ENCODE measurements at regions not wholly inside any gene's neighbourhood (a gene's known extent, or its start where the extent isn't known, plus 50 kb on each side); places are given as distances from the start of the nearest gene placed in this dataset.

GRCh38 chr10:75347186-75347585 is 54.4 kb downstream of the ZNF503 start:
- DNase-seq (ENCODE audit: low spot score) = no peak

GRCh38 chr10:75345738-75346137 is 55.8 kb downstream of the ZNF503 start:
- no peak for DNase-seq (ENCODE audit: low spot score)

- DNase-seq (ENCODE audit: low spot score) = no peak
Observed at GRCh38 chr10:75344170-75344569, 57.4 kb downstream of the ZNF503 start.

GRCh38 chr10:75342397-75342796 is 59.2 kb downstream of the ZNF503 start:
- no peak for DNase-seq (ENCODE audit: low spot score)

GRCh38 chr10:75335983-75336382 is 65.6 kb downstream of the ZNF503 start:
- DNase-seq (ENCODE audit: low spot score) = no peak

GRCh38 chr10:75335191-75335590 is 66.4 kb downstream of the ZNF503 start:
- DNase-seq (ENCODE audit: low spot score) = no peak

GRCh38 chr10:75334720-75335119 is 66.8 kb downstream of the ZNF503 start:
- no peak for DNase-seq (ENCODE audit: low spot score)

GRCh38 chr10:75332081-75332480 is 69.5 kb downstream of the ZNF503 start:
- no peak for DNase-seq (ENCODE audit: low spot score)

GRCh38 chr10:75331081-75331480 is 70.5 kb downstream of the ZNF503 start:
- no peak for DNase-seq (ENCODE audit: low spot score)

- no peak for DNase-seq (ENCODE audit: low spot score)
Observed at GRCh38 chr10:75329190-75329745, 72.3 kb downstream of the ZNF503 start.

GRCh38 chr10:75326306-75326705 is 75.3 kb downstream of the ZNF503 start:
- no peak for DNase-seq (ENCODE audit: low spot score)

- DNase-seq (ENCODE audit: low spot score) = no peak
Observed at GRCh38 chr10:75319274-75319673, 82.3 kb downstream of the ZNF503 start.

GRCh38 chr10:75314570-75314969 is 78.8 kb upstream of the COMTD1 start:
- DNase-seq (ENCODE audit: low spot score) = no peak

- DNase-seq (ENCODE audit: low spot score) = no peak
Observed at GRCh38 chr10:75312440-75312839, 76.7 kb upstream of the COMTD1 start.

GRCh38 chr10:75305675-75306074 is 69.9 kb upstream of the COMTD1 start:
- DNase-seq (ENCODE audit: low spot score) = no peak

- DNase-seq (ENCODE audit: low spot score) = no peak
Observed at GRCh38 chr10:75304741-75305390, 69.1 kb upstream of the COMTD1 start.

GRCh38 chr10:75304313-75304712 is 68.6 kb upstream of the COMTD1 start:
- no peak for DNase-seq (ENCODE audit: low spot score)

- DNase-seq (ENCODE audit: low spot score) = no peak
Observed at GRCh38 chr10:75303045-75303777, 67.5 kb upstream of the COMTD1 start.

GRCh38 chr10:75302029-75302428 is 66.3 kb upstream of the COMTD1 start:
- DNase-seq (ENCODE audit: low spot score) = no peak

GRCh38 chr10:75297021-75297599 is 61.4 kb upstream of the COMTD1 start:
- DNase-seq (ENCODE audit: low spot score) = no peak

- DNase-seq (ENCODE audit: low spot score) = no peak
Observed at GRCh38 chr10:75295868-75296441, 60.2 kb upstream of the COMTD1 start.

GRCh38 chr10:75294866-75295701 is 59.3 kb upstream of the COMTD1 start:
- DNase-seq (ENCODE audit: low spot score) = peak; percentile 40
